IPS DF 19.7 (cell line): ENCODE measurements at regions not wholly inside any gene's neighbourhood (a gene's known extent, or its start where the extent isn't known, plus 50 kb on each side); places are given as distances from the start of the nearest gene placed in this dataset.

Source experiments
- DNase-seq: peaks from one replicate; pipeline ENCODE4 v3.0.0-alpha.2; 2013; ENCODE audit warnings: low read depth, low spot score

DNA sequence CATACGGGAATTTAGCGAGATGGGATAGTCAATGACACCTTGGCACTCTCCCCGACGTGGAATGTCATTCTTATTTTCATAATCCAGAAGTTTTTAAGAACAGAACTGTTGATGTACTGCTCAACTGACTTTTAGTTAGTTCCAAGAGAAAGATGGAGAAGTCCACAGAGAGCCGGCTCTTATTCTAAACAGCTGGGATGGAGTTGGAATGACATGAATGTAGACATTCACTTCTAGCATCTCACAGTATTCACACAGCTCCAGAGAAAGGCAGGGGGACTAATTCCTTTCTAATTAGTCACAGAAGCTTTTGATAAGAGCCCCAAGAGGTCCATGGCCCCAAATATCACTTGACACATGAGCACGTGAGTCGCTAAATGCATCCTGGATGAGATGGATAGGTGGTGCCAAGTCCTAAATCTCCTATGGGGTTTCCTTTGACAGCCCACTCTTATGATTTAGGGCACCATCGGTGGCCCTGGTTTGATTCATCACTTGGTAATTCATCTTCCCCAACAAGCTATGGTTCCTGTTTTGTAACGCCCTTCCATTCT is 420.3 kb upstream of the AUTS2 start:
- no peak for DNase-seq

DNA sequence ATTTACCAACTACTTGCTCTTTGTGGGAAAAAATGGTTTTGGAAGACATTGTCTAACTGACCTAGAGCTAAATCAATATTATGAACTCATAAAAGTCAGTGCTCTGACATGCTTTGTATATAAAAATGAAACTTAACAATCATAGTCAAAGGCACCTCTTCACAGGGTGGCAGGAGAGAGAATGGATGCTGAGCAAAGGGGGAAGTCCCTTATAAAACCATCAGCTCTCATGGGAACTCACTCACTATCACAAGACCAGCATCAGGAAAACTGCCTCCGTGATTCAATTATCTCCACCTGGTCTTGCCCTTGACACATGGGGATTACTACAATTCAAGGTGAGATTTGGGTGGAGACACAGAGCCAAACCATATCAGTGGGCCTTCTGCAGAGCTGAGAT is 417.6 kb upstream of the AUTS2 start:
- DNase-seq, result no peak

DNA sequence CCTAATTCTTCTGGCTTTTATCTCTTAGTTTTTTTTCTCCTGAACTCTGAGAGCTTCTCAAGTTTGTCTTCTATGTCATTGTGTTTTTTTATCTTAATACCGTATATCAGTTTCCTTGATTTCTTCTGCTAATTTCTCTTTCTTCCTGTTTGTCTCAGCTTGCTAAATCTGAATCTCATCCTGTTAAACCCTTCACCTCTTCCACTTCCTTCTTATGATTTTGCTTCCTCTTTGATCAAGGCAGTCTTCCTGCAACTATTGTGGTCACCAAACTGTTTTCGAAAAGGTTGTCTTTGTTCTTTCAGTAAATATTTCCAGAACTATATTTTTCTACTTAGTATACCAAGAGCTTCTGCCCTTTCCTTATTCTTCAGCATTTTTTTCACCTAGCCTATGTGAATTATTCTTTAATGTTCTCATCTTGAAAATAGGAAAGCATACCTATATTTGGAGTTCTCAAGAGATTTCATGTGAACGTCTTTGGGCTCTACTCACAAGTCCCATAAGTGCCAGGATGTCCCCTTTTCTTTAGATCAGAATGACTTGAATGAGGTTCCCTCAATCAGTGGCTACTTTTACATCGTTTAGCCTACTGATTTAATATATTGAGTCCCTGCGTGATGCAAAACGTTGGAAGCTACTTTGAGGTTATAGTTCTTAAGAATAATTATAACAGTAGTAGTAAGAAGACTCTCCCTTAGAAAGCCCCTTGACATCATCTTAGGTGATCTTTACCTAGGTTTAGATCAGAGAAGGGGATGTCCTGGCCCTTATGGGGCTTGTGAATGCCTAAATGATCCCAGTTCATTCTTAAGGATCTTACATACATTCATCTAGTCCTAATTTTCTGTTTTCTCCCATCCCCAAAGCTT is 415.4 kb upstream of the AUTS2 start:
- no peak for DNase-seq

DNA sequence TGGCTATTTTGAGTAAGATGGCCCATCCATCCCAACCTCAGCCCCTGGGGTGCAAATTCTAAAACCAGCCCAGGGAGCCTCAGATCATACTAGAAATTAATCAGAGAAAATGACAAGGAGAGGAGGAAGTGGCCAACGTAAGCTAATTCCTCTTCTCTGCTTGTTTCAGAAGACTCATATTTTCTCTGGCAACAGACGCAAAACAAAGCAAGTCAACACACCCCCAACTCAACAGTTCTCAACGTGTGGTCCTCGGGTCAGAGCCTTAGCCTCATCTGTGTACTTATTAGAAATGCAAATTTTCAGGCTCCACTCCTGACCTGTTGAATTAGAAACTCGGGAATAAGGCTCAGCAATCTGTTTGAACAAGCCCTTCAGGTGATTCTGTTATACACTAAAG is 413.9 kb upstream of the AUTS2 start:
- no peak for DNase-seq

DNA sequence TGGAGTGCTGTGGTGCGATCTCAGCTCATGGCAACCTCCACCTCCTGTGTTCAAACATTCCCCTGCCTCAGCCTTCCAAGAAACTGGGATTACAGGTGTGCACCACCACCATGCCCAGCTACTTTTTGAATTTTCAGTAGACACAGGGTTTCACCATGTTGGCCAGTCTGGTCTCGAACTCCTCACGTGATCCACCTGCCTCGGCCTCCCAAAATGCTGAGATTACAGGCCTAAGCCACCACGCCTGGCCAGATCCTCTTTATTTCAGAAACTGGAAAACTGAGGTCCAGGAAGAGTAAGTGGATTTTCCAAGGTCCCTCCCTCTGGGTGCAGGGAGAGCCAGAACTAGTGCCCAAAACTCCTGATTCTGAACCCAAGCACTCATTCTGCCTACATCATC is 413.1 kb upstream of the AUTS2 start:
- no peak for DNase-seq

DNA sequence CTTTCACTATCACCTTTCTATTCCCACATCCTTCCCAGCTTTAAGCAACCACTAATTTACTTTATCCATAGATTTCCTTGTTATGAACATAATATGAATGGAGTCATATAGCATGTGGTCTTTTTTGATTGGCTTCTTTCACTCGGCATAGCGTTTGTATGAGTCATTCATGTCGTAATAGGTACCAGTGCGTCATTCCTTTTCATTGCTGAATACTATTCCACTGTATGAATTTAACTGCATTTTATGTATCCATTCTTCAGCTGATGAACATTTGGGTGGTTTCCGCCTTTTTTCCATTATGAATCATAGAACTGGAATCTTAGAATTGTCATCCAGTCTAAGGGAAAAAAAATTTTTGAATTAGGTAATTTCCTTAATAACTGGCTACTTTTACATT is 411.3 kb upstream of the AUTS2 start:
- no peak for DNase-seq

DNA sequence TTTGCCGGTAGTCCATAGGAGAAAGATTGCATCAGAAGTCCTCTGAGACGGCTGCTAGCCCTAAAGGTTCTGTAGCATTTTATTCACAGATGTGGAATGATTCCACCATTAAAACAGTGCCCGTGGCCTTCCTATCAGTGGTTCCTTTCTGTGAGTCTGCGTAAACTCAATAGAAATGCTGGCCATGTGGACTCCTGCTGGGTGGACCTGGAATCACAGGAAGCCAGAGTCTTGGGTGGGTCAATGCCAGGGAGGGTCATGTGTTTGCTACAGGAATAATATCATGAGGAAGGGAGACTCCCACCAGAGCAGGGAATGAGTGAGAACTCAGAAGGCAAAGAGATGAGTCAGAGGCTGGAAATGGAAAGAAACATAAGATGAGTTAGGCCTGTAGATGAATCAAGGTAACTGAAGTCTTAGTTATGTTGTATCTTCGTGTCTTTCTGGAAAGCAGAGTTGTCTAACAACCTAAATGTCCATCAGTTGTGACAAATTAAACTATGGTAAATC is 410.4 kb upstream of the AUTS2 start:
- DNase-seq, result no peak

DNA sequence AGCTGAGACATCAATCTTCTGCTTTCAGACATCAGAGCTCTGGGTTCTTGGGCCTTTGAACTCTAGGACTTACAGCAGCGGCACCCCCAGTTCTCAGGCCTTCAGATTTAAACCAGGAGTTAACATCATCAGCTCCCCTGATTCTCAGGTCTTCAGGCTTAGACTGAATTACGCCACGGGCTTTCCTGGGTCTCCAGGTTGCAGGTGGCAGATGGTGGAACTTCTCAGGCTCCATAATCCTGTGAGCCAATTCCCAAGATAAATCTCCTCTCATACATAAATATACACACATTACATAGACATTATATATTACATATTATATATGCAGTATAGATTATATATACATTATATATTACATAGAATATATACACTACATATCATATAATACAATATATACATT is 408.9 kb upstream of the AUTS2 start:
- no peak for DNase-seq

DNA sequence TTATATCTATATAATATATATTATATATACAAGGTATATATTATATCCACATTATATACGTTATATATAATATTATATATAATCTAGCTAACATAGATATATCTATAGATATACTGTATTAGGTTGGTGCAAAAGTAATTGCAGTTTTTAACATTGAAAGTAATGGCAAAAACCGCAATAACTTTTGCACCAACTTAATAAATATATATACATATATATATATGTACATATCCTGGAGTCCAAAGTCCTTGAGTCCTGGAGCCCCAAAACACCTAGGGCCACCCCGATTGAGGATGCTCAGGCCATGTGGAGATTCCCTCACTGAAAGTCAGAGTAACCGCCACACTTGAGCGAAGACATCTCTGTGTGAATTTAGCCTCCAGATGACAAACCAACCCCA is 408.2 kb upstream of the AUTS2 start:
- no peak for DNase-seq

DNA sequence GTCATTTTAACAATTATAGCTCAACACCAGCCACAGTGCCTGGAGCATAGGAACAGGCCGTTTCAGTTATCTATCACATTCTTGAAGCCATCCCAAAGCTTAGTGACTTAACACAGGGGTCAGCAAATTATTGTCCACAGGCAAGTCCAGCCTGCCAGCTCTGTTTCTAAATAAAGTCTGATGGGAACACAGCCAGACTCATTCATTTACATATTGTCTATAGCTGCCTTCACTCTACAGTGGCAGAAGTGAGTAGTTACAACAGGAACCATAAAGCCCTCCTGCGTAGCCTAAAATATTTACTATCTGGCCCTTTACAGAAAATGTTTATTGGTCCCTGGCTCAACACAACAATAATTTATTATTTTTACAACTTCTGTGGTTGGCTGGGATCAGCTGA is 407.5 kb upstream of the AUTS2 start:
- no peak for DNase-seq

DNA sequence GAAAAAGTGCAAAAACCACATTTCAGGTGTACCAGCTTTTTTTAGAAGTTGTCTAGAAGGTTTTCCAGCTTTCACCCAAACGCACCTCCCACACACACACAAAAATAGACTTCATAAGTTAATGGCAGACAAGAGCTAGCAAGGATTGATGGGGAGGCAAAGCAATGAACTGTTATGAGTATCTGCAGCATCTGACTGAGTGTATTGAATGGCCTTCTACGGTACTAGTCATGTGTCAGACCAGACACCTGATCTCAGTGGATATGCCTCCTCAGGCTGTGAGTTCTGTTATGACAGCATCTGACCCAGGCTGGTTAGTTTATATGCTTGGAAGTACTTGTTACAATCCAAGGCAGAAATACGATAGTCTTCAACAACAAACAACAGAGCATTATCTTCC is 406.1 kb upstream of the AUTS2 start:
- no peak for DNase-seq

DNA sequence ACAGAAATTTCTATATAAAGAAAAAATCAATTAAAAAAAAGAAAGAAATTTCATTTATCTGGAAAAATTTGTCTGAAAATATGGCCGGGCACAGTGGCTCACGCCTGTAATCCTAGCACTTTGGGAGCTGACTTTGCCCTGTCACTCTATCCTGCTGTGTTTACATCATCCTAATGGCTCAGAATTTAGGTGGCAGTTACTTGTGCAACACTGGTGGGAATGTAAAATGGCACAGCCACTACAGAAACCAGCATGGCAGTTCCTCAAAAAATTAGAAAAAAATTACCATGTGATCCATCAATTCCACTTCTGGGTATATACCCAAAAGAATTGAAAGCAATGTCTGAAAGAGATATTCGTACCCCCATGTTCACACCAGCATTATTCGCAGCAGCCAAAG is 405.2 kb upstream of the AUTS2 start:
- DNase-seq, result no peak

DNA sequence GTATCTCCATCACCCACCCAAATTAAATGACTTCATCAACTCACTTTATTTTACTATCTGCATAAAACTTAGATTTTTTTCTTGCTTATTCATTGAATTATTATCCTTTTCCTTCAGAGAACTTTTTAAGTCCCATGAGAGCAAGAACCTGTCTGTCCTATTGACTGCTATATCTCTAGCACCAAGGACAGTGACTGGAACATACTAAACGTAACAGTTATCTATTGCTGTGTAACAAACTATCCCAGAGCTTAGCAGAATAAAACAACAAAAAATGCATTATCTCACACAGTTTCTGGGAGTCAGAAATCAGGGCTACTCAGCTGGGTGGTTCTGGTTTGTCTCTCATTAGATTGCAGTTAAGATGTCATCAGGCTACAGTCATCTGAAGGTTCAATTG is 401.7 kb upstream of the AUTS2 start:
- DNase-seq, result no peak

DNA sequence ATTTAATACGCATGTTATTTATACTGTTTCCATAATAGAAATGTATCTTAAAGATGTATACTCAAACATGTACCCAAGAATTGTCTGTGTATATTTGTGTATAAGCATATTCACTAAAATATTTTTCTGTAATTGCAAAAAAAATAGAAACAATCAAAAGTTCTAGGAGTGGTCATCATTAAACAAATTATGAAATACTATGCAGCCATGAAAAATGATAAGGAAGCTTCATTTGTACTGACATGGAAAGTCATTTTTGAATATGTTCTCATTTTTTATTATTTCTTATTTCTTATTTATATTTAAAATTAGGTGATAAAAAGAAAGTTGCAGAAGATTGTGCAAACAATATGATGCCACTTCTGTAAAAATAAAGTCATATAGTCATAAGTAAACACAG is 400.0 kb upstream of the AUTS2 start:
- DNase-seq, result no peak

DNA sequence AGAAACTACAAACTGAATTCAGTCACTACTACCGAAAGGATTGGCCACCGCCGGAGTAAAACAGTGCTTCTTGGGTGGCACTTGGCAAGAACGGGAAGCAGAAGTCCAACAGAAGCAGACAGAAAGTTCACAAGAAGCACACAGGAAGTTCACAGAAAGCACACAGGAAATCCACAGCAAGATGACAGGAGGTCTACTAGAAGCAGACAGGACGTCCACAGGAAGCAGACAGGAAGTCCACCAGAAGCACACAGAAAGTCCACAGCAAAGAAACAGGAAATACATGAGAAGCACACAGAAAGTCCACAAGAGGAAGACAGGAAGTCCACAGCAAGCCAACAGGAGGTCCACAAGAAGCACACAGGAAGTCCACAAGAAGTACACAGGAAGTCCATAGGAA is 399.2 kb upstream of the AUTS2 start:
- no peak for DNase-seq

DNA sequence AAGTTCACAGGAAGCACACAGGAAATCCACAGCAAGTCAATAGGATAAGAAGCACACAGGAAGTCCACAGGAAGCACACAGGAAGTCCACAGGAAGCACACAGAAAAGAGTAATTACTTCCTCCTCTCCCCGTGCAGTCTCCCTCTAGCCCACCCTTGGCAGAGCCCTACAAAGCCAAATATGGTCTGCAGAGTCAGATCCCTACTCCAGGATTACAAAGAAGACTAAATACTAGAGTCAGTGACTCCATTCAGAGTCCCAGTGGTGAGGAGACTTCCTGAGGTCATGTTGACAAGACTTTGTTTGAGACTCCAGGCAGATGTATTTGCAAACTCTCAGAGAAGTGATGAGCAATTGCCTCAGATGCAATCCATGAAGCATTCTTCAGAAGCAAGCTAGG is 398.6 kb upstream of the AUTS2 start:
- no peak for DNase-seq

DNA sequence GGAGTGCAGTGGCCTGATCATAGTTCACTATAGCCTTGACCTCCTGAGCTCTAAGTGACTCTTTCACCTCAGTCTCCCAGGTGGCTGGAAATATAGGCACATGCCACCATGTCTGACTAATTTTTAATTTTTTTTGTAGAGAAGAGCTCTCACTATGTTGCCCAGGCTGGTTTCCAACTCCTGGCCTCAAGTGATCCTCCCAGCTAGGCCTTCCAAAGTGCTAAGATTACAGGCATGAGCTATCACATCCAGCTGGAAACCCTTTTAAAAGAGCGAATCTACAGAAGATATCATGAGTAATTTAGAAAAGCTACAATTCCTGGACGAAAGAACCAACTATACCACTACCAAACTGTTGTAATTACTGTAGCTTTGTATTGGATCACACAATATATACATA is 394.4 kb upstream of the AUTS2 start:
- no peak for DNase-seq

DNA sequence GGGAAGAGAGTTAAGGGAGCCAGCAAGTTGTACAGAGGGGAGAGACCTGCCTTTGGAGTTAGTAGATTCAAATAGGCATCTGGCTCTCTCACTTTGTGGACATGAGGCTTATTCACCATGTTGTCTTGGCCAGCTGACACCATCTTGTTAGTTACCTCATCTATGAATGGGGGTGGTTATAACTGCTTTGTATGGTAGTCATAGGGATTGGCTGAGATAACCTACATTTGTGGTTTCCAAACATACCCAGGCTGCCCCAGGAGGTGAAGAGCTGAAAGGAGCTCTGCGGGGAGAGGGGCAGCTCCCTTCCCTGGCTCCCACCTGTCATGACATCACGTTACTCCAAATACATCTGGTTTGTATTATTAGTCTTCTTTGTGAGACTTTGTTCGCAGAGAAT is 393.3 kb upstream of the AUTS2 start:
- no peak for DNase-seq

DNA sequence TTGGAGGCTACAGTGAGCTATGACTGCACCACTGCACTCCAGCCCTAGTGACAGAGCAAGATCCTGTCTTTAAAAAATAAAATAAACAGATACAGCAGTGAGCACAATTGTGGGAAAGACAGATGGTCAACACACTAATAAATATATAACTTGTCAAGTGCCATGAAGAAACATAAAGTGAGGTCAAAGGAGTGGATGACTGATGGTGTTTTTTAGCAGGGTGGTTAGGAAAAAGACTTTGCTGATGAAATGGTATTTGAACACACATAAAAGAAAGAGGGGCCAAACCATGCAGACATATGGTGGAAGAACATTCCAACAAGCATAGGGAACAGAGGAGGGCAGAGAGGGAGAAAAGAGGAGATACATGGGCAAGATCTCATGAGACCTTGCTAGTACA is 392.7 kb upstream of the AUTS2 start:
- DNase-seq, result no peak

DNA sequence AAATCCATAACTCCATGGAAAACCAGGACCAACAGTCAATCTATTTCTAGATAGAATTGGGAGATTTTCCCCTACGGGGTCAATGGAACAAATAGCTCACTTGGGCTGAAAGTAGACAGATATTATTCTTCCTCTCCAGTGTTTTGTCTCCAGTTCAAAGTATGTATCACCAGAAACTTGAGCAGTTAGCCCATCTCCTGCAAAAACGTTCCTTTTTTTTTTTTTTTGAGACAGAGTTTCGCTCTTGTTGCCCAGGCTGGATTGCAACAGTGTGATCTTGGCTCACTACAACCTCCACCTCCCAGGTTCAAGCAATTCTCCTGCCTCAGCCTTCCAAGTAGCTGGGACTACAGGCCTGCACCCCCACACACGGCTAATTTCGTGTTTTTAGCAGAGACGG is 390.0 kb upstream of the AUTS2 start:
- no peak for DNase-seq

DNA sequence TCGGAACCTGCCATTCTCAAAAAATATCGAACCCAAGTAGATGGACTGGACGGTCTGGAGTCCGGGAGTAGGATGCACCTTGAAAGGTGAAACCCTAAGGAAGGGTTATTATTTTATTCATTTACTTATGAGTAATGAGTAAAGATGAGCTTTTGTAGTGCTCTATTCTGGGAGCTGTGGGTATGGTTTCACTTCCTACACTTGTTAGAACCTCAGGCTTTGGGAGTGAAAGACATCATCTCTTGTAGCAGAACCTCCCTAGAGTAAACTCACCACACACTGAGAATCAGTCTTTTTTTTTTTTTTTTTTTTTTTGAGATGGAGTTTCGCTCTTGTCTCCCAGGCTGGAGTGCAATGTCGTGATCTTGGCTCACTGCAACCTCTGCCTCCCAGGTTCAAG is 389.4 kb upstream of the AUTS2 start:
- no peak for DNase-seq

DNA sequence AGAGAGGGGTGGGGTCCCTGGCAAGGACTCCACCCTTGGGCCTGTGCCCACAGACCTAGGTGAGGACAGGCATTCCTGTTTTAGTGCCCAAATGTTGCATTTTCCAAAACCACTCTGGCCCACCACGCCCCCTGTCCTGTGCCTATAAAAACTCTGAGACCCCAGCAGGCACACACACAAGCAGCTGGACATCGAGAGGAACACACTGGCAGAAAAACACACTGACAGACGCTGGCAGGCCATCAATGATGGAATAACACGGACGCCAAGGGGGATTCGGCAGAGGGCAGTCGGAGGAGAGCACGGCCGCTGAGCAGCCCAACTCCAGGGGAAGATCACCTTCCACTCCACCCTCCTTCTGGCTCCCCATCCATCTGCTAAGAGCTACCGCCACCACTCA is 386.9 kb upstream of the AUTS2 start:
- DNase-seq, result no peak

DNA sequence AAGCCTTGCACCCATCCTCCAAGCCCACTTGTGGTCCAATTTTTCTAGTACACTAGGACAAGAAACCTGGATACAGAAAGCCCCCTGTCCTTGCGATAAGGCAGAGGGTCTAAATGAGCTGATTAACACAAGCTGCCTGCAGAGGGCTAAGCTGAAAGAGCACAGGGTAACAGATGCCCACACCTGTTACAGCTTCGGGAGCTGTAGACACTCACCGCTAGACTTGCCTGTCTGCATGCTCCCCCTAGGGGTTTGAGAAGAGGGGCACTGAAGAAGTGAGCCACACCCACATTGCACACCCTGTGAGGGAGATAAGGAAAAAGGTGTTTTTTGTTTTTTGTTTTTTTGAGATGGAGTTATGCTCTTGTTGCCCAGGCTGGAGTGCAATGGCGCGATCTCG is 386.5 kb upstream of the AUTS2 start:
- peak; percentile 35 for DNase-seq

DNA sequence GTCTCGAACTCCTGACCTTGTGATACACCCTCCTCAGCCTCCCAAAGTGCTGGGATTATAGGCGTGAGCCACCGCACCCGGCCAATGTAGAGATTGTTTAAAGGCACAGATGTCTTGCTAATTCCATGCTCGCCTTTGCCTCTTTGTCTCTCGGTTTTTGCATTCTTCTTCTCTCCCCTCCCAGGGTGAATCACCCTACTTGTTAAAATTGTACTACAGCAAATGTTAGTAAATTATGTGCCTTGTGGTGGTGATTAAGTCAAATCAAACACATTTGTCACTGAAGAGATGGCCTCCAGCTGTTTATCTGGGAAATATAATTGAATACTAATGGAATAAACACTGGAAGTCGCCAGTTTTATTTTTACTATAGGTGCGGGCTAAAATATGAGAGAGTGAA is 384.4 kb upstream of the AUTS2 start:
- DNase-seq, result no peak
